NCI-H345 treated with DMSO at 0.1 percent for 48 hours (cell line): ENCODE measurements at regions not wholly inside any gene's neighbourhood (a gene's known extent, or its start where the extent isn't known, plus 50 kb on each side); places are given as distances from the start of the nearest gene placed in this dataset.

Experiments
- DNase-seq: peaks from one replicate; lab custom pipeline; 2025; ENCODE audit not compliant: unreplicated experiment; lab: John Stamatoyannopoulos, UW

DNA sequence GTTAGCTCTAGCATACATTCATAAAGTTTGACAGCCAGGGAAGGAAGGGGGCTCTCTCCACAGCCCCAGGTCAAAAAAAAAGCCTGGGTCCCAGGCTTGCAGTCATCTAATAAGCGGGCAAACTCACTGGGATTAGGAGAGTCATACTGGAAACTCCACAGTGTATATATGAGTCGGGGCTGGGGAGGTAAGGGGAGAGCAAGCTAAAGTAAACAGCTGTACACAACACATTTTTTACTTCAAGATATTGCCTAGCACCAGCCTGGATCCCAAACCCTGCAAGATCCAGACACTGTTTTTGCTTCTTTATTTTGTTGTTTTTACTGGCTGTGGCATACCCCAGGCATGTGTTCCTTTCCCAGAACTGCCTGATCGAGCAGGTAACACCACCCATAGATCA, 291.3 kb upstream of the TANK start:
- DNase-seq = no peak

DNA sequence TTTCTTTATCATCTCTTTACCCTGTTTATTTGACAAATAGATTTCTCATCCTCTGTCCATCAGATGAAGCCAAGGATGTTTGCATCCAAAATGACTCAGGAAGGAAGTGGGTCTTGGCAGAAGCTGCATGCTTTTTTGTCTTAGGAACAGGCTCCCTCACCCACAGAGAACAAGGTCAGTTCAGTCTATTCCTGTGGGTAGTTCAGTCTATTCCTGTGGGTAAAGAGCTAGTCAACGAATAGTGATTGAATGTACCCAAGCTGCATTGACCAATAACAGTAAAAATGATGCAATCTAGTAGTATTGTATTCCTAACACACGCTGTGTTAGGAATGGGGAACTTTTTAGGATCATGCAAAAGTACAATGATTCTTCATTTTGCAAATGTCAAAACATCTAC, 290.8 kb upstream of the TANK start:
- DNase-seq = no peak

DNA sequence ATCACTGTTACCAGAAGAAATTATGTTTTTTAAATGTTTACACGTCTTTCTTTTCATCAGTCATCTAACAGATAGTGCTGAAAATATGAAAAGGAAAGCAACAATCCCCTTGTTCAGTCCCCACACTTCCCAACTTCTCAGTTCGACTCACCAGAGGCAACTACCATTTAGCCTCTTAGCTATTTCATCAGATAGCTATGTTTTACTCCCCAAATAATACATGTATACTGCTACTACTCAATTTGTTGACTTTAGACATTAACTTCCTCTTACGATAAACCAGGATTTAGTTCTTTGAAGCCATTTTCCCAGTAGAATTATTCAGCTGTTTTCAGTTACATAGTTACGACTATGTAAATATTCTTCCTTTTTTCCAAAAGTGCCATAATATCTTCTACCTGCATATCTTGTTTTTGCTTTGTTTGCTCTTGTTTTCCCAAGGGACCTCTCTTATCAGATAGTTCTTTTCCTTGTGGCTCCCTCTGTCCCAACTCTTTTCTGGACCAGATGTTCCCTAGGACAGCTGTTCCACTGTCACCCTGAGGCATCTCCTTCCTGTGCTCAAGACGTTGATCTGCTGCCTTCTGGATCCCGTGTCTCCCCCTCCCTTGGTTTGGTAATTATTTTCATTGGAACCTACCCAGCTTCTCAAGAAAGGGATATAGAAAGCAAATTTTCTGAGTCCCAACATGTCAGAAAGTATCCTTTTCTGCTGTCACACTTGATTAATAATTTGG, 289.3 kb upstream of the TANK start:
- DNase-seq = no peak

GRCh38 chr2:160871953-160872352, 288.3 kb upstream of the TANK start:
- DNase-seq = no peak

DNA sequence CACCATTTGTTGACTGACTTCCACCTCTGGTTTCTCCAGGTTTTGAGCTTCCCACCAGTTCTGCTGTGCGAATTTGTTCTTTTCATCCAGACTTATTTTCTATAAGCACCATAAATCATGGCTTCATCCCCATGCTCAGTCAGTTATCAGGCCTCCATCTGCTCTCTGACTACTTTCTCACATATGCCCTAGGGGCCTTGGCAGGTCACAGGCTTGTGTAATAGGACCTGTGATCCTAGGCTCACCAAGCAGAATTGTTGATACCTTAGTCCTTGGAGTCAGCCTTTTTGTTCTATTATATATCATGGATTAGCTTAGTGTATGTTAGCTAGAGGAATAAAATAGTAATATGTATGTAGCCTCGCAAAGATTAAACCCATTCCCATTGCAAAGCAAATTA, 284.2 kb upstream of the TANK start:
- DNase-seq = no peak

- DNase-seq = no peak
Measured at GRCh38 chr2:160876765-160877164, 283.5 kb upstream of the TANK start.

- DNase-seq = no peak
Measured at GRCh38 chr2:160878618-160879017, 281.6 kb upstream of the TANK start.

- DNase-seq = no peak
Measured at GRCh38 chr2:160882906-160883305, 277.3 kb upstream of the TANK start.

- DNase-seq = no peak
Measured at GRCh38 chr2:160884056-160884455, 276.2 kb upstream of the TANK start.

DNA sequence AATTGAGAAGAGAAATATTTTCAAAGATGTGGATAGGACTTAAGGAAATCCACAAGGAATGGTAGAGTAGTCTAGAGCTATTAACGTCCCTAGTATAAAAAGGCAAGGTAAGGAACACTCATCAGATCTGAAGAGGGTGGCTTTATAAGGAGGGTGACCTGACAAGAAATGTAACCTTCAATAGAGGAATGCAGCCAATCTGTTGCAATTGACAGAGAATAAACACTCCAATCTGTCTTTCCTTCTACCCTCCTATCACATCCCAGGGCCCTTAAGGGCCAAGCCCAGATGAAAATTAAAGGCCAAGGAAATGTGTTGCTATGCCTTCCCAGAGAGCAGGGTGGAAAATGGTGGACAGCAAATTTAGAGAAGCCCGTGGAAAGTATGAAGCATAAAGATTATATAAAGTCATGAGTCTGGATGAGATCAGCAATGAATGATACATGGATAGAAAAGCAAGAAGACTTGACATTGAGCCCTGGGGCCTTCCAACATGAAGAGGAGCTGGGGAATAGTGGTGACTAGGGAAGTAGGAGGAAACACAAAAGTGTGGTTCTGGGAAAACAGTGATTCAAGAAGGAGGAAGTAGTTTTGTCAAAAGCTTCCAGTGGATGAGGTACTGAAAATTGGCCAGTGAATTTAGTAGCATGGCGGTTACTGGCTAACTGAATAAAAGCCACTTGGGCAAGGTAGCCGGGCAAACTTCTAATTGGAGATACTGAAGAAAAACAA, 270.6 kb upstream of the TANK start:
- no peak for DNase-seq

DNA sequence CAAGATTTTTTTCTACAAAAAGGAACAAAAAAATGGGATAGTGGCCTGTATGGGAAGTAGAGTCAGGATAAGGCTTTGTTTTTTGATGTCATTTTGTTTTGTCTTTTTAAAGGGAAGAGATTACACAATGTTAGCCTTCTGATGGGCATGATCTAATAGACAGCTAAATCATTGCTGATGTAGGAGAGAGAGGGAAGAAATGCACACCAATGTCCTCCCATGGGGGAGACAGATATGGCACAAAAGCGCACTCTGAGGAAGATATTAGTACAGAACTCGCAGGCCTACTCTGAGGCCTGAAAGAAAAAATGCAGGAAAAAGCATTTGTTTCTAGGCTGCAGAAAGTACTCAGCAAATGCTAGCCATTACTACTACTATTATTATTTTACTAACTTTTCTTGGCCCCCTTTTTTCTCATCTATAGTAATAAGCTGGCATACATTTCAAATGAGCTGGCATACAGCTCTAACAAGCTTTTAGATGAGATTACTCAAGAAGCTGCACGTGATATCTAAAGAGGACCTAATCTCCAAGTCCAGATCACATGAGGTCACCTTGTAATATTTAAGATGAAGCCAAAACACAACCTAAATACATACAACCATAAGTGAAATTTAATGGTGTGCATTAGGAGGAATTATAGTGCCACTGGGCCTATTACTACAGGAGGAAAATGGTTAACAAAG, 269.4 kb upstream of the TANK start:
- no peak for DNase-seq

- DNase-seq = no peak
Measured at GRCh38 chr2:160891353-160891740, 268.9 kb upstream of the TANK start.

DNA sequence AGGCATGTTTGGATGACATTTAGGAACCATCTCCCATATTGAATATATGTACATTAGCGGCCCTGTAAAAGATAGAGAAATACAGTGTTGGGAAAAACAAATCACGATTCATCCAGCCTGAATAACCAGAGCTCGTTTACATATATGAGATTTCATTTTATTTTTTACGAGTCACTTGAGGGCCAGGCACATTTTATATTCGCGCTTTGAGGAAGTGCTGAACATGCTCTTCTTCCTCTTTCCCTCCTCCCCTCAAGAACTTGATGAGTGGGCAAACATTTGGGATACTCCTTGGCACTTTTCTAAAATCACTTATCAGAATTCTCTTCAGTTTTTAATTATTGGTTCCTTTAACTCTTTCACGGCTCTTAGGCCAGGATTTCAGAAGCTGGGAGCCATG, 268.0 kb upstream of the TANK start:
- DNase-seq = no peak

GRCh38 chr2:160893581-160893980, 266.6 kb upstream of the TANK start:
- no peak for DNase-seq

DNA sequence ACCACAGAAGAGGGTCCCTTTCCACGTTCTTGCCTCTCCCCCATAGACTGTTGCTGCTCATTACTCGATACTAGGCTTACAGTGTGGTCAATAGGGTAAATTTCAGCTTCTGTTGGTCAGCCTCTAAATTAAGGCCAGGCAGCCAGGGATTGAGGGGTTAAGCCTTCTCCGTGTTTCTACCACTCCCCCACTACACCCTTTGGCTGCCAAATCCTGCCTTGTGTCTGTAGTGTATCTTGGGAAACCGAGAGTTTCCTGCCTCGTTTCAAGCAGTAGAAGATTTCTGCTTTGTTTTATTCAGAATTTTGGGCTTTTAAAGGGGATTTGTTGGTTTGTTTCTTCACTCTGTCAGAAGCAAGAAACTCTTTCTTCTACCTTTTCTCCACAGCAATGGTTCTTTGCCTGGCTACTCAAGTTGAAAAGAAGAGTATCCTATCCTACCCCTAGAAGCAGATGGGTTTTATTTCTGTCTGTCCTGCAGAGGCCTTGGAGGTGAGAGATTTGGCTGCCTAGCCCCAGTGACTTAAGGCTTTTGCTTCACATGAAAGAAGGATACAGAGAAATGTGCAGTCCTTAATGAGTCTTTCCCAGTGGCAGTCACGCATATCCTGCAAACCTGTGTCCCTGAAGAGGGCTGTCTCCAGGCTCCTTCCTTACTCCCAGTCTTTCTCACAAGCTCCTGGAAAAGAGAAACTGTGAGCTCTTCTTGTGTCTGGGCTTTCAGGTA, 261.5 kb upstream of the TANK start:
- DNase-seq = no peak

DNA sequence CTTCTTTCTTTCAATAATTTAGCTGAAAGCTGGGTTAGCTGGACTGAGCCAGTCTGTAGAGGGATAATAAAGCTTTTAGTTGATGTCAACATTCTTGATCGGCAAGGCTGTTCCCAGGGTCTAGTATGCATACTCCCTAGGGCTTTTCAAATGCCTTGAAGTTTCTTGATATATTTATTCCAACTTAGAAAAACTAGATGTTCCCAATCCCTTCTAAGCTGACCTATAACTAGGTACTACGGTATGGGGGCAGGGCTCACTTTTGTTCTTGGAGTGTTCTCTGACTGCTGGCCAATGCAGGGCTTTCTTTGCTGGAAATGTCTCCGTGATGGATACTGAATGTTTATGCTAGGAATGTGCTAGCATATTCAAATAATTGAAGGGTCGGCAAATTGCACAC, 258.6 kb upstream of the TANK start:
- DNase-seq = no peak

DNA sequence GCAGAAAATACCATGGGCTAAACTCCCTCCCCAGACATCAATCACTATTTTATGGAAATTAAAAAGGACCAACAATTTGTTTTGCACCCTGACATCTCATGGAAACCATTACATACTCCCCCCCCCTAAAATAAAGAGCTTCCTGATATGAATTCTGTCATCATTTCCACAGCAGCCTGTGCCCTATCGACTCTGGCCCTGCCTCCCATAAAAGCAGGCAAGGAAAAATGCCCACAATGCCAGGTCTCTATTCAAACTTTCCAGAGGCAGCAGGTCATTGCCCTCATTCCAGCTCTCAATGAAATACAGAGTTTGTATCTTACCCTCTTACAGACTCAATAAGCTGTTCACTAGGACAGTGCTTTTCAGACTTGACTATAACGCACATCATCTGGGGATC, 254.4 kb upstream of the TANK start:
- DNase-seq = no peak

GRCh38 chr2:160906878-160907277, 253.3 kb upstream of the TANK start:
- no peak for DNase-seq

DNA sequence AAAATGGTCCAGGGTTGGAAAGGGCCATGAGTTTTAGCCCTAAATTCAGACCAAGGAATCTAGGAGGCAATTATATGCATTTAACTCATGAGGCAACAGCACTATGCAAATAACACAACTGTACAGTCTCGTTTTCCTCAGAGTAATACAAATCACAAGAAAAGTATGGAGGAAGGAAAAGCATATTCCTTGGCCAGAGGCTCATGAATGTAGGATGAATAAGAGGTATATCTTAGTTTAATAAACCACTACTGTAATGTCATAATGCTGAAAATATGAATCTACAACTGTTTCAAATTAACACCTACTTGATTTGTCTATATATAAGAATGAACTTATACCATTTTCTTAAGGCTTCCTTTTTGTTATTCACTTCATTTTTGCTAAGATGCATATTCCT, 252.5 kb upstream of the TANK start:
- DNase-seq = no peak

DNA sequence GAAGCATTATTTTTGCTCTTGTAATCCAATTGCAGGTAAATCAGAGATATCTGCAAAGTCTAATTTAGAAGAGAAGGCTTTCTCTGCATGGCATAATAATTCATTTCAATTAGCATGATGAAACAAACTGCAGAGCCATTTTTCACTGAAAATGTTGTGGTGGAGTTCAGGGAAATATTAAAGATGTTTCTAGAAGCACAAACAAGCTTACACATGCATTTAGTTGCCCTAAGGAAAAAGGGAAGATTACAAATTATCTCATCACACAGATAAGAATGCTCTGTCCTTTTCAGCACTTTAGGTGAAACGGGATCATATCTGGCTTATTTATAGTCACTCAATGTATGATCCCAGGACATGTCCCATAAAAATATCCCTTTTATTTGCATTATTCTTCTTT, 252.1 kb upstream of the TANK start:
- no peak for DNase-seq

GRCh38 chr2:160909781-160910242, 250.4 kb upstream of the TANK start:
- DNase-seq = no peak
